HG02852 (cell line): ENCODE measurements at regions not wholly inside any gene's neighbourhood (a gene's known extent, or its start where the extent isn't known, plus 50 kb on each side); places are given as distances from the start of the nearest gene placed in this dataset.
"Not testable (repeated sequence)": the region's sequence is repeated elsewhere in the genome, so short reads cannot be mapped to it uniquely, and the experiment has no call there.

Experiments used
- ATAC-seq: cut with Tn5 transposase; IDR thresholded peaks from one replicate; pipeline ENCODE4 v1.9.1; 2021; ENCODE audit warnings: mild to moderate bottlenecking, moderate library complexity; ENCODE audit not compliant: unreplicated experiment

GRCh38 chr1:190809312-190809711, 331.6 kb upstream of the BRINP3 start:
- ATAC-seq, result no peak

DNA sequence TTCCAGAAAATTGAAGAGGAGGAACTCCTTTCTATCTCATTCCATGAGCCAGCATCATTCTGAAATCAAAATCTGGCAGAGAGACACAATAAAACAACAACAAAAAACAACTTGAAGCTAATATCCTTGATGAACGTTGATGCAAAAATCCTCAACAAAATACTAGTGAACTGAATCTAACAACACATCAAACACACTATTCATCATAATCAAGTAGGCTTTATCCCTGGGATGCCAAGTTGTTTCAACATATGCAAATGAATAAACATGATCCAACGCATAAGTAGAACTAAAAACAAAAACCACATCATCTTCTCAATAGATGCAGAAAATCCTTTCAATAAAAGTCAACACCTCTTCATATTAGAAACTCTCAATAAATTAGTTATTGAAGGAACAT, 335.3 kb upstream of the BRINP3 start:
- ATAC-seq, result no peak

GRCh38 chr1:190832511-190832910, 354.8 kb upstream of the BRINP3 start:
- no peak for ATAC-seq

DNA sequence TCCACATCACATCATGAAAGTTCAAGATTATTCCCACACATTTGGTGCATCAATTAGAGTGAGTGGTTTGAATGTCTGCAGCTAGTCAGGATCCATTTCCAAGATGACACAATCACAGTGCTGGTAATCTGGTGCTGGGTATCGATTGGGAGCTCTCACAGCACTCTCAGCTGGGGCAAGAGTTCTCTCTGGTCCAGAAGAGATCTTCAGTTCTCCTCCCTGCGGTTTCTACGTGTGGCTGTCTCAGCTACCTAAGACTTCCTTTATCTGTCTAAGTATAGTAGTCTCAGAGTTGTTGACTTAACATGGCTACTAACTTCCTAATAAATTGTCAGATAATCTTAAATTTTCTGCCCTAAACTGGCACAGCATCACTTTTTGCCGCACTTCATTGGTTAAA, 358.0 kb upstream of the BRINP3 start:
- ATAC-seq, result no peak

- ATAC-seq, result not testable (repeated sequence)
Measured at GRCh38 chr1:190837200-190837599, 359.5 kb upstream of the BRINP3 start.

GRCh38 chr1:190837888-190838287, 360.2 kb upstream of the BRINP3 start:
- ATAC-seq, result no peak

DNA sequence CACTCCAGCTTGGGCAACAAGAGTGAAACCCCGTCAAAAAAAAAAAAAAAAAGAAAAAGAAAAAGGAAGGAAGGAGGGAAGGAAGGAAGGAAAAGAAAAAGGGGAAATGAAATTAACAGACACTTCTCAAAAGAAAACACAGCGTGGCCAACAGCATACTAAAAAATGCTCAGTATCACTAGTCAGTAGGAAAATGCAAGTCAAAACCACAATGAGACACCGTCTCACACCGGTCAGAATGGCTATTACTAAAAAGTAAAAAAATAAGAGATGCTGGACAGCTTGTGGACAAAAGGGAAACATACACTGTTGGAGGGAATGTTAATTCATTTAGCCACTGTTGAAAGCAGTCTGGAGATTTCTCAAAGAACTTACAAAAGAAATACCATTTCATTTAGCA, 369.5 kb upstream of the BRINP3 start:
- no peak for ATAC-seq

- no peak for ATAC-seq
Measured at GRCh38 chr1:190849346-190849745, 371.7 kb upstream of the BRINP3 start.

- no peak for ATAC-seq
Measured at GRCh38 chr1:190852611-190853010, 374.9 kb upstream of the BRINP3 start.

GRCh38 chr1:190858140-190858539, 380.5 kb upstream of the BRINP3 start:
- no peak for ATAC-seq

DNA sequence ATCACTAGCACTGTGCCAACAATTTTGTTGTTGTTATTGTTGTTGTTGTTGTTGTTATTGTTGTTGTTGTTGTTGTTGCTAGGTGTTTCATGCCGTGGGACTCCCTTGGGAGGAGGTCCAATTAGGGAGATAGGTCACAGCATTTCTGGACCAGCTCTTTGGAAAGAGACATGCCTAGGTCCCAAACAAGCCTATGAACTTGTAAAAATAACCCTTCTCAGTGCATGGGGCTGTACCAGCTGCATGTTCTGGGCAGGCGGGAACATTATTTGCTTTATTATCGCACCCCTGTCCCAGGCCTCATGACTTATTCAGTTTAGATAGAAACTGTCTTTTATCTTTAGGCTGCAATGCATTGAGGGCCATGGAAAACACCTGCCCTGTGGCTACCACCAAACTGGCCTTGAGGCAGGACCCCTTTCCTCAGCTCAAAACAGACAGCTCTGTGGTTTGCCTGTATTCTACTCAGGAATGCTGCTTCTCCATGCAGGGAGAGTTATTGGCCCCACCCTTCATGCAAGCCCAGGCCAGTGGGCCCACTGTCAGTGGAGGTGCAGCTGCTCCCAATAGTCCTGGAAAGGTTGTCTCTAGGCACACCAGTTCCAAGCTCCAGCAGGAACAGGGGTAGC, 386.5 kb upstream of the BRINP3 start:
- no peak for ATAC-seq

DNA sequence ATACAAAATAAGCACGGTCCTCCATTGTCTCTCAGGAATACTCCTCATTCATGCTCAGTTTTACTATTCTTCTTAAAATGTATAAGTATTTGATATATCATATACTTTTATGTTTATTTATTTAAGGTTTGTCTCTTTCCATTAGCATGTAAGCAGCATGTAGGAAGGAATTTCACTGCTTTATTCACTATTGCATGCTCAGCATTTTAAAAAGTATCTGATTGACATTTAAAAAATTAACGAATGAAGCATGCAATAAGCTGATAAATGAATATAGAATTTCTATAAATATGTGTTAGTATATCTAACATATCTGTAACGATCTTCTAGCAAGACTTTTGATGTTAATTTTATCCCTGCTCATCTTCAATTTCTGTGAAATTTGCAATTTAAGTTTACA, 402.7 kb upstream of the BRINP3 start:
- no peak for ATAC-seq

- ATAC-seq, result no peak
Measured at GRCh38 chr1:190881064-190881463, 403.4 kb upstream of the BRINP3 start.

- no peak for ATAC-seq
Measured at GRCh38 chr1:190897233-190897632, 419.6 kb upstream of the BRINP3 start.

DNA sequence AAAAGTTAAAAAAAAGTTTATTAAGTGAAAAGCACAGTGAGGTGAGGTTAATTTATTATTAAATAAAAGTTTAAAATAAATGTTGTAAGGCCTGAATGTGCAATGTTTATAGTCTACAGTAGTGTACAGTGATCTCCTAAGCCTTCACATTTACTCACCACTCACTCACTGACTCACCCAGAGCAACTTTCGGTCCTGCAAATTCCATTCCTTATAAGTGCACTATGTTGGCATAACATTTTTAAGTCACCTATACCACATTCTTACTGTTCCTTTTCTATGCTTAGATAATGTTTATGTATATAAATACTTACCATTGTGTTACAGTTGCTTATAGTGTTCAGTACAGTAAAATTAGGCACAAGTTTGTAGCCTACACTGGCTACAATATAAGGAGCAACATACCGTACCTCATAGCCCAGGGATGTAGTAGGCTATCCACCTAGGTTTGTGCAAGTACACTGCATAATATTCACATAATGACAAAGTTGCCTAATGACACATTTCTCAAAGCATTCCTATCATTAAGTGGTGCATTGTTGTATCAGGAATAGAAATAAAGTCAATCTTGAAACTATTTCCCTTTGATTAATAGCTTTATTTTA, 426.5 kb upstream of the BRINP3 start:
- ATAC-seq, result no peak

- no peak for ATAC-seq
Measured at GRCh38 chr1:190906206-190906725, 428.6 kb upstream of the BRINP3 start.

GRCh38 chr1:190908246-190908645, 430.6 kb upstream of the BRINP3 start:
- no peak for ATAC-seq

GRCh38 chr1:190908691-190909090, 431.0 kb upstream of the BRINP3 start:
- no peak for ATAC-seq

DNA sequence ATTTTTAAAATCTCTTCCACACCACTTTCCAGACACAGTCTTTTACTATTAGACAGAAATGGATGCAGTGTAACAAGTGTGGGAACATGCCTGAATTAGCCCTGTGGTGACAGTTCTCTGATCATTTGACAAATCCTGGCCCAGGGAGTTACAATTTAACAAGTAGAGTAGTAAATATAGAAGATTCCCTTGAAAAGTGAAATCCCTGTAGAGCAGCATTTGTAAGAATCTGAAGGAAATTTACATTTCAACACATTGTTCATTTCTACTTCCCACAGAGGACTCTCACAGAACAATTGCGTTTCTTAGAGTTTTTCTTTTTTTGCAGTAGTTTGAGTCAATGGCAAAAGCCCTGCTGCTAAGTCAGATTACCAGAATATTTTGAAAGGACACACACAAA, 458.3 kb upstream of the BRINP3 start:
- ATAC-seq, result no peak

GRCh38 chr1:190936337-190936736, 458.7 kb upstream of the BRINP3 start:
- ATAC-seq, result no peak

- no peak for ATAC-seq
Measured at GRCh38 chr1:190940951-190941350, 463.3 kb upstream of the BRINP3 start.

- ATAC-seq, result no peak
Measured at GRCh38 chr1:190942475-190942874, 464.8 kb upstream of the BRINP3 start.

DNA sequence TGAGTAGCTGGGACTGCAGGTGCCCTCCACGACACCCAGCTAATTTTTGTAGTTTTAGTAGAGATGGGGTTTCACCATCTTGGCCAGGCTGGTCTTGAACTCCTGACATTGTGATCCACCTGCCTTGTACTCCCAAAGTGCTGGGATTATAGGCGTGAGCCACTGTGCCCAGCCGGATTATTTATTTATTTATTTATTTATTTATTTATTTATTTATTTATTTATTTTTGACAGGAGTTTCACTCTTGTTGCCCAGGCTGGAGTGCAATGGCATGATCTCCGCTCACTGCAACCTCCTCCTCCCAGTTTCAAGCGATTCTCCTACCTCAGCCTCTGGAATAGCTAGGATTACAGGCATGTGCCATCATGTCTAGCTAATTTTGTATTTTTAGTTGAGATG, 466.1 kb upstream of the BRINP3 start:
- not testable (repeated sequence) for ATAC-seq
